Upper lobe of left lung (tissue), 6 donors: ENCODE measurements at regions not wholly inside any gene's neighbourhood (a gene's known extent, or its start where the extent isn't known, plus 50 kb on each side); places are given as distances from the start of the nearest gene placed in this dataset.

Experiments used
- ATAC-seq, 2 donors: fragments of 200-7000 bp; cut with Tn5 transposase; one replicate each; pipeline ENCODE4 v1.9.1; 2022; ENCODE audit warnings: mild to moderate bottlenecking in 2 of 2, moderate library complexity in 2 of 2; ENCODE audit not compliant: low FRiP score in 2 of 2
- DNase-seq, 2 donors: peaks; one replicate each; pipeline ENCODE4 v3.0.0-alpha.2; 2019 to 2020
- H3K27ac ChIP-seq, 4 donors: fragments of 200-600 bp; sonication (generic); one replicate each; pipeline ENCODE4 v1.5.1; 2016 to 2019
- H3K27me3 ChIP-seq, 4 donors: fragments of 200-600 bp; sonication (generic); one replicate each; pipeline ENCODE4 v1.5.1; 2017 to 2019
- H3K36me3 ChIP-seq, 4 donors: fragments of 200-600 bp; sonication (generic); one replicate each; pipeline ENCODE4 v1.5.1; 2016 to 2019
- H3K4me1 ChIP-seq, 4 donors: fragments of 200-600 bp; sonication (generic); one replicate each; pipeline ENCODE4 v1.5.1; 2018 to 2019
- H3K4me3 ChIP-seq, 4 donors: fragments of 200-600 bp; sonication (generic); one replicate each; pipeline ENCODE4 v1.5.1; 2017 to 2019; ENCODE audit warnings: mild to moderate bottlenecking in 2 of 4, moderate library complexity in 1 of 4
- H3K9me3 ChIP-seq, 4 donors: fragments of 200-600 bp; sonication (generic); one replicate each; pipeline ENCODE4 v1.5.1; 2018 to 2019
- CTCF ChIP-seq, 6 experiments: fragments of 450-650 bp in 4 of 6; fragments of 200-600 bp in 2 of 6; sonication (generic) in 2 of 6; IDR thresholded peaks; one replicate each; pipeline ENCODE4 v1.5.1; 2016 to 2019; ENCODE audit warnings: antibody characterized with exemption in 6 of 6
- EP300 ChIP-seq, 4 donors: sonication (generic); formaldehyde crosslinking; IDR thresholded peaks; one replicate each; pipeline ENCODE4 v1.5.1; 2017; ENCODE audit warnings: antibody characterized with exemption in 4 of 4, control low read depth in 2 of 4
- POLR2A ChIP-seq, 4 donors: fragments of 450-650 bp; IDR thresholded peaks; one replicate each; pipeline ENCODE4 v1.5.1; 2016 to 2017; ENCODE audit warnings: antibody characterized with exemption in 4 of 4, mild to moderate bottlenecking in 2 of 4
- POLR2AphosphoS5 ChIP-seq, 2 donors: sonication (generic); formaldehyde crosslinking; IDR thresholded peaks; one replicate each; pipeline ENCODE4 v1.5.1; 2017; ENCODE audit warnings: antibody characterized with exemption in 2 of 2
- WGBS, 2 donors: methylation state at CpG; one replicate each; pipeline ENCODE4 v1.1.5; 2017 to 2018; 5-methylcytosine and 5-hydroxymethylcytosine counted together
- donor health status: DM: no; HTN: no; CAD: no; lungs with moderate emphysema.
- donor health status: DM: no; HTN: yes; CAD: no; lungs with severe emphysema.

DNA sequence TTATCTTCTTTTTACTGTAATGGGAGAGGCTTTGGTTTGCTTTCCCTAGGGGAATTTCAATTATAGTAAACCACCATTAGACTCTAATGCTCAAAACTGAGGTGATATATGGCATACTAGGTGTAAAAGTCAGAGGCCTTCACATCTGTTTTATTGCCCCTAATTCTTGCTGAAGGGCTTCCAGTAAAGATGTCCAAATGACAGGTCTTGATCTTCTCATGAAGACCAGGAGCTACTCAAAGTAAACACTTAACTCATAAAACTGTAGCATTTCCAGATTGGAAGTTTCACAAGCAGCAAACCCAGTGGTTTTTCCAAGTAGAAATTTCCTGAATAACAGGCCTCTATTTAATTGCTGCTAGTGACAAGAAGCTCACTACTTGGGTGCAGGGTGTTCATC lies 286.8 kb downstream of the RBM43 start:
- Histone ChIP-seq H3K4me3 (no peak overlapping the region), H3K9me3 (no peaks in the 10 kb centered on the region), H3K27ac (no peak overlapping the region), H3K4me1 (no peaks in the 10 kb centered on the region), H3K36me3 (no peaks in the 10 kb centered on the region), H3K27me3 (no peaks in the 10 kb centered on the region)
- no peak for ATAC-seq
- TF ChIP-seq POLR2AphosphoS5 (IDR thresholded peaks at IDR 0.05) (no peak), CTCF (IDR thresholded peaks at IDR 0.05) (no peak), EP300 (IDR thresholded peaks at IDR 0.05) (no peak), POLR2A (IDR thresholded peaks at IDR 0.05) (no peak)
- DNase-seq: no peak

DNA sequence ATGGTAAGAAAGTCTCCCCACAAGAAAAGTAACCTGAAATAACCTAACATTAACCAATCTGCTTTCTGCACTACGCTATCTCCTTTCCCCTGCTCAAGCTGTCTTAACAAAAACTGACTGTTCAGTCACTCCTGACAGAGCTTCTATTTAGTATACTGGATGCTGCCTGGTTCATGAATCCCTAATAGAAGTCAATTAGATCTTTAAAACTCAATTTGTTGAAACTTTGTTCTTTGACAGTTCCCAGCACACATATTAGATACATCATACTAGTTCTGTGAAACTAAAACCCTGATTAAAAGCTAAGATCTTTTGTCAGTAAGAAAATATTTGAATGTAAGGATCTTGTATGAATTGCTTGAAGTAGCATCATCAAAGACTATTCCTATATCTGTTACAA lies 287.4 kb downstream of the RBM43 start:
- Histone ChIP-seq H3K27me3 (no peaks in the 10 kb centered on the region), H3K27ac (no peak overlapping the region), H3K4me3 (no peak overlapping the region), H3K4me1 (no peaks in the 10 kb centered on the region), H3K36me3 (no peaks in the 10 kb centered on the region), H3K9me3 (no peaks in the 10 kb centered on the region)
- 93 to 97% methylated on average over 1 of the region's 1 CpG for WGBS, 2 donors
- DNase-seq (no peak), ATAC-seq (no peak)
- TF ChIP-seq CTCF (IDR thresholded peaks at IDR 0.05): no peak

GRCh38 chr2:150971910-150972309 lies 289.8 kb downstream of the RBM43 start:
- Histone ChIP-seq H3K4me3 (no peak overlapping the region), H3K4me1 (no peaks in the 10 kb centered on the region), H3K27ac (peak overlapping the region in 1 of 4 donors; percentile 18), H3K36me3 (no peaks in the 10 kb centered on the region), H3K27me3 (no peaks in the 10 kb centered on the region), H3K9me3 (no peaks in the 10 kb centered on the region)
- WGBS, 2 donors: 62 to 67% methylated on average over 3 of the region's 3 CpGs
- TF ChIP-seq CTCF (IDR thresholded peaks at IDR 0.05) (no peak), POLR2AphosphoS5 (IDR thresholded peaks at IDR 0.05) (no peak), POLR2A (IDR thresholded peaks at IDR 0.05) (no peak), EP300 (IDR thresholded peaks at IDR 0.05) (no peak)
- no peak for DNase-seq
- peak in 1 of 2 donors; percentile 55 for ATAC-seq

DNA sequence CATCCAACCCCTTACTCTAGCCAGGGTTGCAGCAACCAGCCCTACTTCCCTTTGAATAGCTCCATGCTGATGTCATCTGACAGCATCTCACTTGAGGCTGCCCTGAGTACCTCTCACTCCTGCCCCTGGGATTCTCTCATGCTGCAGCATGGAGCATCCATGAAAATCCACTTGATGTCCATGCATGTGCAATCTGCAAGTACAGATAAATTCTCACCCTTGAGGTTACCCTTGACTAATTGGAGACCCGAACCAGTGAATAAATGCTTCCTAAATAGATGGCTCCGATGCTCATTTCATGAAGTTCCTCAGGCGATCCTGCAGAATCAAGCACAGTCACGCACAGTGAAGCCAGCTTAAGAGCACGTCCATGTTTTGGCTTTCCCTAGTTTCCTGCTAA lies 298.3 kb downstream of the RBM43 start:
- no peak for ATAC-seq

GRCh38 chr2:150955231-150955630 lies 306.4 kb downstream of the RBM43 start:
- 92 to 97% methylated on average over 9 to 10 of the region's 10 CpGs for WGBS, 2 donors

More for the DNA sequence above, 298.3 kb downstream of the RBM43 start:
- TF ChIP-seq CTCF (IDR thresholded peaks at IDR 0.05): no peak
- H3K4me1 ChIP-seq: no peaks in the 10 kb centered on the region
- no peaks in the 10 kb centered on the region for H3K9me3 ChIP-seq
- no peaks in the 10 kb centered on the region for H3K36me3 ChIP-seq
- no peak overlapping the region for H3K4me3 ChIP-seq
- H3K27me3 ChIP-seq: no peaks in the 10 kb centered on the region
- no peak for DNase-seq
- no peak overlapping the region for H3K27ac ChIP-seq
- WGBS, 2 donors: 70 to 83% methylated on average over 5 of the region's 5 CpGs

More at GRCh38 chr2:150955231-150955630, 306.4 kb downstream of the RBM43 start:
- no peaks in the 10 kb centered on the region for H3K9me3 ChIP-seq
- no peak overlapping the region for H3K4me3 ChIP-seq
- no peaks in the 10 kb centered on the region for H3K27me3 ChIP-seq
- no peak overlapping the region for H3K27ac ChIP-seq
- H3K4me1 ChIP-seq: no peaks in the 10 kb centered on the region
- H3K36me3 ChIP-seq: no peaks in the 10 kb centered on the region
- TF ChIP-seq EP300 (IDR thresholded peaks at IDR 0.05) (no peak), POLR2A (IDR thresholded peaks at IDR 0.05) (no peak), POLR2AphosphoS5 (IDR thresholded peaks at IDR 0.05) (no peak), CTCF (IDR thresholded peaks at IDR 0.05) (no peak)
- no peak for ATAC-seq
- no peak for DNase-seq
